ENCODE measurements at regions not wholly inside any gene's neighbourhood (a gene's known extent, or its start where the extent isn't known, plus 50 kb on each side); places are given as distances from the start of the nearest gene placed in this dataset.

- DNase-seq, result no peak
- Histone ChIP-seq H3K9me3 (ENCODE audit: control extremely low read depth in 1 of 5, control insufficient read depth in 4 of 5, insufficient read depth in 2 of 5, low read depth in 1 of 5, low read length in 4 of 5) (no peaks in the 10 kb centered on the region), H3K36me3 (ENCODE audit: control insufficient read depth in 4 of 4, insufficient read depth in 4 of 4, low read length in 3 of 4) (no peaks in the 10 kb centered on the region), H3K4me3 (ENCODE audit: control insufficient read depth in 1 of 7, extremely low read depth in 1 of 7, insufficient read depth in 4 of 7, low read depth in 2 of 7, low read length in 6 of 7) (no peak overlapping the region), H3K27me3 (replicated peaks in 2 of 5; ENCODE audit: control insufficient read depth in 4 of 5, insufficient read depth in 5 of 5, low read length in 4 of 5) (no peaks in the 10 kb centered on the region), H3K4me1 (ENCODE audit: control extremely low read depth in 1 of 4, control insufficient read depth in 4 of 4, insufficient read depth in 4 of 4, low read length in 3 of 4) (no peaks in the 10 kb centered on the region), H3K27ac (ENCODE audit: insufficient read depth in 1 of 2, low read depth in 1 of 2, low read length in 2 of 2, poor library complexity in 1 of 2, severe bottlenecking in 2 of 2) (no peak overlapping the region)
- 100% methylated on average over 2 of the region's 2 CpGs for WGBS (ENCODE audit: insufficient coverage)
- CTCF ChIA-PET, result no interaction called here
- POLR2A ChIA-PET, result no interaction called here
These were observed 72.4 kb upstream of the BBX start for GRCh38 chr3:107450254-107450893.

GRCh38 chr3:107452436-107452835 lies 70.3 kb upstream of the BBX start:
- POLR2A ChIA-PET, result interaction anchor here (0.7 kb wide), 1 partner anchor 86 kb away, joined by 3 read pairs; no protein-coding TSS in a partner anchor

GRCh38 chr3:107453504-107453903 lies 69.3 kb upstream of the BBX start:
- no CpG with 5 or more reads among the region's 2 CpGs for WGBS (ENCODE audit: insufficient coverage)
- H3K4me3 ChIP-seq (ENCODE audit: control insufficient read depth in 1 of 7, extremely low read depth in 1 of 7, insufficient read depth in 4 of 7, low read depth in 2 of 7, low read length in 6 of 7), result no peak overlapping the region
- H3K36me3 ChIP-seq (ENCODE audit: control insufficient read depth in 4 of 4, insufficient read depth in 4 of 4, low read length in 3 of 4), result no peaks in the 10 kb centered on the region
- DNase-seq, result no peak
- no peaks in the 10 kb centered on the region for H3K9me3 ChIP-seq (ENCODE audit: control extremely low read depth in 1 of 5, control insufficient read depth in 4 of 5, insufficient read depth in 2 of 5, low read depth in 1 of 5, low read length in 4 of 5)
- ChIA-PET POLR2A (no interaction called here), CTCF (interaction anchor here (0.9 to 2.5 kb wide), 2 partner anchors 10 to 178 kb away, joined by 4 to 6 read pairs; no protein-coding TSS in a partner anchor)
- no peaks in the 10 kb centered on the region for H3K4me1 ChIP-seq (ENCODE audit: control extremely low read depth in 1 of 4, control insufficient read depth in 4 of 4, insufficient read depth in 4 of 4, low read length in 3 of 4)
- H3K27ac ChIP-seq (ENCODE audit: insufficient read depth in 1 of 2, low read depth in 1 of 2, low read length in 2 of 2, poor library complexity in 1 of 2, severe bottlenecking in 2 of 2), result no peak overlapping the region
- no peaks in the 10 kb centered on the region for H3K27me3 ChIP-seq (replicated peaks in 2 of 5; ENCODE audit: control insufficient read depth in 4 of 5, insufficient read depth in 5 of 5, low read length in 4 of 5)

More at GRCh38 chr3:107452436-107452835, 70.3 kb upstream of the BBX start:
- CTCF ChIA-PET, result interaction anchor here (2.5 kb wide), 1 partner anchor 9 kb away, joined by 6 read pairs; no protein-coding TSS in a partner anchor
- WGBS (ENCODE audit: insufficient coverage), result no CpG with 5 or more reads among the region's 2 CpGs
- Histone ChIP-seq H3K27me3 (replicated peaks in 2 of 5; ENCODE audit: control insufficient read depth in 4 of 5, insufficient read depth in 5 of 5, low read length in 4 of 5) (no peaks in the 10 kb centered on the region), H3K27ac (ENCODE audit: insufficient read depth in 1 of 2, low read depth in 1 of 2, low read length in 2 of 2, poor library complexity in 1 of 2, severe bottlenecking in 2 of 2) (no peak overlapping the region), H3K4me3 (ENCODE audit: control insufficient read depth in 1 of 7, extremely low read depth in 1 of 7, insufficient read depth in 4 of 7, low read depth in 2 of 7, low read length in 6 of 7) (no peak overlapping the region), H3K4me1 (ENCODE audit: control extremely low read depth in 1 of 4, control insufficient read depth in 4 of 4, insufficient read depth in 4 of 4, low read length in 3 of 4) (no peaks in the 10 kb centered on the region), H3K9me3 (ENCODE audit: control extremely low read depth in 1 of 5, control insufficient read depth in 4 of 5, insufficient read depth in 2 of 5, low read depth in 1 of 5, low read length in 4 of 5) (no peaks in the 10 kb centered on the region), H3K36me3 (ENCODE audit: control insufficient read depth in 4 of 4, insufficient read depth in 4 of 4, low read length in 3 of 4) (no peaks in the 10 kb centered on the region)
- DNase-seq, result no peak

- H3K4me3 ChIP-seq (ENCODE audit: control insufficient read depth in 1 of 7, extremely low read depth in 1 of 7, insufficient read depth in 4 of 7, low read depth in 2 of 7, low read length in 6 of 7), result no peak overlapping the region
- no peaks in the 10 kb centered on the region for H3K36me3 ChIP-seq (ENCODE audit: control insufficient read depth in 4 of 4, insufficient read depth in 4 of 4, low read length in 3 of 4)
- H3K27me3 ChIP-seq (replicated peaks in 2 of 5; ENCODE audit: control insufficient read depth in 4 of 5, insufficient read depth in 5 of 5, low read length in 4 of 5), result no peaks in the 10 kb centered on the region
- H3K27ac ChIP-seq (ENCODE audit: insufficient read depth in 1 of 2, low read depth in 1 of 2, low read length in 2 of 2, poor library complexity in 1 of 2, severe bottlenecking in 2 of 2), result no peak overlapping the region
- H3K9me3 ChIP-seq (ENCODE audit: control extremely low read depth in 1 of 5, control insufficient read depth in 4 of 5, insufficient read depth in 2 of 5, low read depth in 1 of 5, low read length in 4 of 5), result no peaks in the 10 kb centered on the region
- 100% methylated on average over 1 of the region's 1 CpG for WGBS (ENCODE audit: insufficient coverage)
- H3K4me1 ChIP-seq (ENCODE audit: control extremely low read depth in 1 of 4, control insufficient read depth in 4 of 4, insufficient read depth in 4 of 4, low read length in 3 of 4), result no peaks in the 10 kb centered on the region
- CTCF ChIA-PET, result interaction anchor here (0.9 kb wide), 1 partner anchor 26 kb away, joined by 3 read pairs; no protein-coding TSS in a partner anchor
- DNase-seq, result no peak
- POLR2A ChIA-PET, result interaction anchor here (0.6 kb wide), 1 partner anchor 10 kb away, joined by 3 read pairs; no protein-coding TSS in a partner anchor
These were observed 67.1 kb upstream of the BBX start for GRCh38 chr3:107455621-107456020.

GRCh38 chr3:107456501-107456900 lies 66.3 kb upstream of the BBX start:
- DNase-seq, result peak in 2 of 3 donors; percentile 12 to 21
- Histone ChIP-seq H3K36me3 (ENCODE audit: control insufficient read depth in 4 of 4, insufficient read depth in 4 of 4, low read length in 3 of 4) (no peaks in the 10 kb centered on the region), H3K27ac (ENCODE audit: insufficient read depth in 1 of 2, low read depth in 1 of 2, low read length in 2 of 2, poor library complexity in 1 of 2, severe bottlenecking in 2 of 2) (no peak overlapping the region), H3K27me3 (replicated peaks in 2 of 5; ENCODE audit: control insufficient read depth in 4 of 5, insufficient read depth in 5 of 5, low read length in 4 of 5) (no peaks in the 10 kb centered on the region), H3K9me3 (ENCODE audit: control extremely low read depth in 1 of 5, control insufficient read depth in 4 of 5, insufficient read depth in 2 of 5, low read depth in 1 of 5, low read length in 4 of 5) (no peaks in the 10 kb centered on the region), H3K4me1 (ENCODE audit: control extremely low read depth in 1 of 4, control insufficient read depth in 4 of 4, insufficient read depth in 4 of 4, low read length in 3 of 4) (no peaks in the 10 kb centered on the region), H3K4me3 (ENCODE audit: control insufficient read depth in 1 of 7, extremely low read depth in 1 of 7, insufficient read depth in 4 of 7, low read depth in 2 of 7, low read length in 6 of 7) (no peak overlapping the region)
- CTCF ChIA-PET, result interaction anchor here (0.9 to 1.1 kb wide), 2 partner anchors 27 to 183 kb away, joined by 3 read pairs; no protein-coding TSS in a partner anchor
- WGBS (ENCODE audit: insufficient coverage), result 100% methylated on average over 1 of the region's 1 CpG
- POLR2A ChIA-PET, result interaction anchor here (0.6 kb wide), 1 partner anchor 10 kb away, joined by 3 read pairs; no protein-coding TSS in a partner anchor

- DNase-seq, result no peak
- ChIA-PET POLR2A (interaction anchor here (0.5 kb wide), 1 partner anchor 90 kb away, joined by 3 read pairs; no protein-coding TSS in a partner anchor), CTCF (no interaction called here)
- no peaks in the 10 kb centered on the region for H3K36me3 ChIP-seq (ENCODE audit: control insufficient read depth in 4 of 4, insufficient read depth in 4 of 4, low read length in 3 of 4)
- H3K27me3 ChIP-seq (replicated peaks in 2 of 5; ENCODE audit: control insufficient read depth in 4 of 5, insufficient read depth in 5 of 5, low read length in 4 of 5), result no peaks in the 10 kb centered on the region
- H3K4me1 ChIP-seq (ENCODE audit: control extremely low read depth in 1 of 4, control insufficient read depth in 4 of 4, insufficient read depth in 4 of 4, low read length in 3 of 4), result no peaks in the 10 kb centered on the region
- H3K4me3 ChIP-seq (ENCODE audit: control insufficient read depth in 1 of 7, extremely low read depth in 1 of 7, insufficient read depth in 4 of 7, low read depth in 2 of 7, low read length in 6 of 7), result no peak overlapping the region
- no peak overlapping the region for H3K27ac ChIP-seq (ENCODE audit: insufficient read depth in 1 of 2, low read depth in 1 of 2, low read length in 2 of 2, poor library complexity in 1 of 2, severe bottlenecking in 2 of 2)
- H3K9me3 ChIP-seq (ENCODE audit: control extremely low read depth in 1 of 5, control insufficient read depth in 4 of 5, insufficient read depth in 2 of 5, low read depth in 1 of 5, low read length in 4 of 5), result no peaks in the 10 kb centered on the region
These were observed 63.9 kb upstream of the BBX start for GRCh38 chr3:107458871-107459270.

GRCh38 chr3:107461721-107462120 lies 61.0 kb upstream of the BBX start:
- CTCF ChIA-PET, result interaction anchor here (1.0 kb wide), 1 partner anchor 9 kb away, joined by 3 read pairs; no protein-coding TSS in a partner anchor
- no peak overlapping the region for H3K4me3 ChIP-seq (ENCODE audit: control insufficient read depth in 1 of 7, extremely low read depth in 1 of 7, insufficient read depth in 4 of 7, low read depth in 2 of 7, low read length in 6 of 7)

More at GRCh38 chr3:107461721-107462120, 61.0 kb upstream of the BBX start:
- H3K4me1 ChIP-seq (ENCODE audit: control extremely low read depth in 1 of 4, control insufficient read depth in 4 of 4, insufficient read depth in 4 of 4, low read length in 3 of 4), result no peaks in the 10 kb centered on the region
- POLR2A ChIA-PET, result no interaction called here
- no peaks in the 10 kb centered on the region for H3K27me3 ChIP-seq (replicated peaks in 2 of 5; ENCODE audit: control insufficient read depth in 4 of 5, insufficient read depth in 5 of 5, low read length in 4 of 5)
- WGBS (ENCODE audit: insufficient coverage), result 97% methylated on average over 5 of the region's 5 CpGs
- no peaks in the 10 kb centered on the region for H3K9me3 ChIP-seq (ENCODE audit: control extremely low read depth in 1 of 5, control insufficient read depth in 4 of 5, insufficient read depth in 2 of 5, low read depth in 1 of 5, low read length in 4 of 5)
- H3K36me3 ChIP-seq (ENCODE audit: control insufficient read depth in 4 of 4, insufficient read depth in 4 of 4, low read length in 3 of 4), result no peaks in the 10 kb centered on the region
- no peak for DNase-seq
- no peak overlapping the region for H3K27ac ChIP-seq (ENCODE audit: insufficient read depth in 1 of 2, low read depth in 1 of 2, low read length in 2 of 2, poor library complexity in 1 of 2, severe bottlenecking in 2 of 2)

Data from common myeloid progenitor, CD34-positive (primary cell).